PC-9 (cell line): ENCODE measurements at regions not wholly inside any gene's neighbourhood (a gene's known extent, or its start where the extent isn't known, plus 50 kb on each side); places are given as distances from the start of the nearest gene placed in this dataset.

Experiments
- EZH2 ChIP-seq: fragments of 200-600 bp; sonication (generic); IDR thresholded peaks from 2 replicates; pipeline ENCODE4 v1.8.0; 2017; ENCODE audit warnings: antibody characterized with exemption, low read depth
- TF ChIP-seq, protein P1 (sequence below): fragments of 200-600 bp; sonication (generic); conservative IDR thresholded peaks from 2 replicates; pipeline ENCODE4 v1.6.1; 2017; ENCODE audit warnings: mixed run types, antibody characterized with exemption, mild to moderate bottlenecking, moderate library complexity

GRCh38 chr3:43854283-43854682 lies 163.5 kb downstream of the ABHD5 start:
- no peak for TF ChIP-seq EZH2
- TF ChIP-seq, protein P1, sequence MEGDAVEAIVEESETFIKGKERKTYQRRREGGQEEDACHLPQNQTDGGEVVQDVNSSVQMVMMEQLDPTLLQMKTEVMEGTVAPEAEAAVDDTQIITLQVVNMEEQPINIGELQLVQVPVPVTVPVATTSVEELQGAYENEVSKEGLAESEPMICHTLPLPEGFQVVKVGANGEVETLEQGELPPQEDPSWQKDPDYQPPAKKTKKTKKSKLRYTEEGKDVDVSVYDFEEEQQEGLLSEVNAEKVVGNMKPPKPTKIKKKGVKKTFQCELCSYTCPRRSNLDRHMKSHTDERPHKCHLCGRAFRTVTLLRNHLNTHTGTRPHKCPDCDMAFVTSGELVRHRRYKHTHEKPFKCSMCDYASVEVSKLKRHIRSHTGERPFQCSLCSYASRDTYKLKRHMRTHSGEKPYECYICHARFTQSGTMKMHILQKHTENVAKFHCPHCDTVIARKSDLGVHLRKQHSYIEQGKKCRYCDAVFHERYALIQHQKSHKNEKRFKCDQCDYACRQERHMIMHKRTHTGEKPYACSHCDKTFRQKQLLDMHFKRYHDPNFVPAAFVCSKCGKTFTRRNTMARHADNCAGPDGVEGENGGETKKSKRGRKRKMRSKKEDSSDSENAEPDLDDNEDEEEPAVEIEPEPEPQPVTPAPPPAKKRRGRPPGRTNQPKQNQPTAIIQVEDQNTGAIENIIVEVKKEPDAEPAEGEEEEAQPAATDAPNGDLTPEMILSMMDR = no peak
